ENCODE measurements at regions not wholly inside any gene's neighbourhood (a gene's known extent, or its start where the extent isn't known, plus 50 kb on each side); places are given as distances from the start of the nearest gene placed in this dataset.
"Not testable (repeated sequence)": the region's sequence is repeated elsewhere in the genome, so short reads cannot be mapped to it uniquely, and the experiment has no call there.

DNA sequence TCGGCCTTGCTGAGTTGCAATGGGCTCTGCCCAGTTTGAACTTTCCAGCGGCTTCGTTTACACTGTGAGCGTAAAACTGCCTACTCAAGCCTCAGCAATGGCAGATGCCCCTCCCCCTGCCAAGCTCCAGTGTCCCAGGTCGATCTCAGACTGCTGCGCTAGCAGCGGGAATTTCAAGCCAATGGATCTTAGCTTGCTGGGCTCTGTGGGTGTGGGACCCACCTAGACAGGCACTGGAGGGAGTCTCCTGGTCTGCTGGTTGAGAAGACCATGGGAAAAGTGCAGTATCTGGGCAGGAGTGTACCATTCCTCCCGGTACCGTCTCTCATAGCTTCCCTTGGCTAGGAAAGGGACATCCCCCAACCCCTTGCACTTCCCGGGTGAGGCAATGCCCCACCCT is 88.2 kb downstream of the KLHL28 start:
- no peak for DNase-seq (ENCODE audit: insufficient read length, low spot score)
- no peak for FAIRE-seq

DNA sequence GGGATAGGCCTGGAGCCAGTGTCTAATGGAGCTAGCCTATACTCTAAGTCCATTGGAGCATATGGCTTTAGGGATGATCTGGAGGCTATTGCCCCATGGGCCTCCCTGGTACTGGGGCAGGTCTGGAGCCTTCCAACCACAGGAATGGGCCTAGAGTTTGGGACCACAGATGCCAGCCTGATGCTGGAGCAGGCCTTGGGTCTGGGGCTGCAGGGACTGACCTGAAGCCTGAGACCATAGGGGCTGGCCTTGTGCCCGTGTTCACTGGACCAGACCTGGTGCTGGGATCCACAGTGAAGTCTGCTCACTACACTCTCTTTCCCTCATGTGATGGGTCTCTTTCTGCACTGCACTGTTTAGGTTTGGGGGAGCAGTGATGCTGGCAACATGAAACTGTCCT is 95.0 kb downstream of the KLHL28 start:
- FAIRE-seq (no peak), DNase-seq (ENCODE audit: insufficient read length, low spot score) (no peak)

DNA sequence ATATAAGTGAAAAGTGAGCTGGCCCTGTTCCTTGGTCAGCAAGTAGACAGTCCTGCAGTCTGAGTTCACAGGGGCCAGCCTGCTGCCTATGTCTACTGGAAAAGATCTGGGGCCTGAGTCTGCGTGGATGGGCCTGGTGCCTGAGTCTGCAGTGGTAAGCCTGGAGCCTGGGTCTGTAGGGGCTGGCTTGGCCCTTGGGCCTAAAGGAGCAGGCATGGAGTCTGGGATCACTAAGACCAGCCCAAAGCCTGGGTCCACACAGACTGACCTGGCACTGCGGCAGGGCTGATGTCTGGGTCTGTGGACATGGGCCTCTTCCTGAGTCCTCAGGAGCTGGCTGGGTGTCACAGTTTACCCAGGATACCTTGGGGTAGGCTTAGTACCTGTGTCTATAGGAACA is 95.4 kb downstream of the KLHL28 start:
- DNase-seq (ENCODE audit: insufficient read length, low spot score) = no peak
- no peak for FAIRE-seq

DNA sequence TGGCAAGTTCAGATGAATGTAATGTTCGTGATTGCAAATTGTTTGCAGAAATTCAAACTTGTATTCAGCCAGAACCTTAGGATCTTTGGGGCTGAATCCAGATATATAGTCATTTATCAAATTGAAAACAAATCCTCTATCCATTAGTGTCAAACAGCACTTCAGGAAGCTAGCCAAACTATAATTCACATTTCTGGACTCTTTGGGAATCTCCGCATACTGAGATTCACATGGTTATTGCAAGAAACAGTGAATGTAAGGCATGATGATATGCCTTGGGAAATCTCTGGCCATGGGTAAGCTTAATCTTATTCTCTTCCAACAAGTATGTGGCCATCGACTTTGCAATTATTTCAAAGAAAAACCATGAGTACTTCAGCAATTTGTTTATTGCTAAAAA is 98.5 kb downstream of the KLHL28 start:
- FAIRE-seq (no peak), DNase-seq (ENCODE audit: insufficient read length, low spot score) (no peak)

DNA sequence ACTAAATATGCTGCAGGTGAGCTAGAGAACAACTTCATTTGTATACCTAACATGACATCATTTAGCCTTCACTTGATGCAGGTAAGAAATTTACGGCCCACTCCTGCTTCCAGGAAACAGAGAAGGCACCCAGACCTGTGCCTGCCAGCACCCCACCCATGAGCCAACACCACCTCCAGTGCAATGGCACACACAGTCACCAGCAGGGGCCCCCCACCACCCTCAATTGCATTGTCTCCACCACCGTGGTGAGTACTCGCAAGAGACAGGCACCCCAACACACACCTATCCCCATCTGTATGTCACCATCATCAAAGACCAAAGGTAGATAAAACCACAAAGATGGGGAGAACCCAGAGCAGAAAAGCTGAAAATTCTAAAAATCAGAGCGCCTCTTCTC is 107.6 kb downstream of the KLHL28 start:
- no peak for FAIRE-seq

DNA sequence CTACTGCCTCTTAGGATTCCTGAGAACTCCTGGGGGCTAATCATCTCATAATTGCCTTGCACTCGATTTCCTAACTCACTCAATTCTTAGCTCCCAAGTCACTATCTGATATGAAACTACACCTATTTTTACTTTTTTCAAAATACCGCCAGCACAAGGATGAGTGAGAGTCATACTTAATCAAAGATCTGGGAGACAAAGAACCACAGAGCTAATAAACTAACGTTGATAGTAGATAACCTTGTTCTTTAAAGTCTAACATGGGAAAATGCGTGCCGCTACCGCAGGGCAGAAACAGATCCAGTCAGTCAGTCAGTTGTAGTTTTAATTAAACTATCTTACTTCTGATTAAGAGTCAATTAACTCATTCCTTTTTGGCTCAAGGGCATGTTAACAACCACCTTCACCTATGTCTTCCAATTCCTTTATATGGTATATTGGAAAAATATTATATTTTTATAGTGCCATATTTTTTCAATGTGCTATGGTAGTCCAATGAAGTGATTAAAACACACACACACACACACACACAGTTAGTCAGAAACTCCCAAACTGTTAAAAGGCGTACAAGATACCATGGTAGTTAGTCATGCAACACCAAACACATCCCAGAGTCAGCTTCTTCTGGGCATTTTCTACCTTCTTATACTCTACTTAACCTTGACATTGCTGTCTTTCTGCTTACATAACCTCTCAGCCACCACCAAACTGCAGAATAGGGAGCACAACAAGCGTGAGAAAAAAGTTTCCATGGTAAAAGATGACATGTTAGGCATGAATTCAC is 114.0 kb downstream of the KLHL28 start:
- no peak for DNase-seq (ENCODE audit: insufficient read length, low spot score)
- FAIRE-seq = no peak

More for the DNA sequence above, 107.6 kb downstream of the KLHL28 start:
- no peak for DNase-seq (ENCODE audit: insufficient read length, low spot score)

DNA sequence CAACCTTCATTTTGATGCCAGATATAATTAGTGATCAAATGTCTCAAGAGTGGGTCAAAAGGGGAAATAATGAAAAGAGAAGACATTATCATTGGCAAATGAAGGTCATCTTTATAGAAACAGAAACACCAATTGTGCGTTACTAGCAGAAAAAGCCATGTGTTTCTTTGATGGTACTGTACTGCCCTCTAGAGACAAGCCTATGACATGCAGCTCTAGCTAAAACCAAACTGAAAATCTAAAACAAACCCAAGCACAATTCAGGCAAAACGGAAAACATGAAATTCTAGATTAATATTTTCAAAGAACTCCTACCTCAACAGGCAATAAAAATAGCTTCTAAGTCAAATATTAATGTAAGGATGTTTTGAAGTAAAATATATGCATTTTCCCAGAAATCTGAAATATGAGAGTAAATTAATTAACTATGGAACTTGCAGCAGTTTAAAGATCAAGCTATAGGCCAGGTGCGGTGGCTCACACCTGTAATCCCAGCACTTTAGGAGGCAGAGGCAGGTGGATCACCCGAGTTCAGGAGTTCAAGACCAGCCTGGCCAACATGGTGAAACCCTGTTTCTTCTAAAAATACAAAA is 115.4 kb downstream of the KLHL28 start:
- FAIRE-seq = no peak
- peak; percentile 34 for DNase-seq (ENCODE audit: insufficient read length, low spot score)

DNA sequence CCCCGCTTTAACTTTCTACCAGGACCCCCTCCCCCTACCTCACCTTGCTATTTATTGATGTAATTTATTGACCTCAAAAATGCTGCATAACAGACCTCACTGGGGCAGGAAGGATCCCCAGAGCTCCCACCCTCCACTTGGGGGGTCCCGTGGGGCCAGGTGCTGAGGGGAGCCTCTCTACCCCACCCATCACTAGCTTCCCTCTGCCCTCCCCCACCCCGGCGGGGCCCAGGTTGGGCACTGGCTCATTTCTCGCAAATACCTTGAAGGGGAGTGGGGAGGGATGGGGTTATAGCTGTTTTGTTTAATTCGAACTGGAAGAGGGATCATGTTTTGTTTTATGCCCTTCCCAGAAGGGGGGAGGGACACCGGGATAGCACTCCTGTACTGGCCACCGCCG is 125.8 kb downstream of the KLHL28 start:
- DNase-seq (ENCODE audit: insufficient read length, low spot score); FAIRE-seq: not testable (repeated sequence)

DNA sequence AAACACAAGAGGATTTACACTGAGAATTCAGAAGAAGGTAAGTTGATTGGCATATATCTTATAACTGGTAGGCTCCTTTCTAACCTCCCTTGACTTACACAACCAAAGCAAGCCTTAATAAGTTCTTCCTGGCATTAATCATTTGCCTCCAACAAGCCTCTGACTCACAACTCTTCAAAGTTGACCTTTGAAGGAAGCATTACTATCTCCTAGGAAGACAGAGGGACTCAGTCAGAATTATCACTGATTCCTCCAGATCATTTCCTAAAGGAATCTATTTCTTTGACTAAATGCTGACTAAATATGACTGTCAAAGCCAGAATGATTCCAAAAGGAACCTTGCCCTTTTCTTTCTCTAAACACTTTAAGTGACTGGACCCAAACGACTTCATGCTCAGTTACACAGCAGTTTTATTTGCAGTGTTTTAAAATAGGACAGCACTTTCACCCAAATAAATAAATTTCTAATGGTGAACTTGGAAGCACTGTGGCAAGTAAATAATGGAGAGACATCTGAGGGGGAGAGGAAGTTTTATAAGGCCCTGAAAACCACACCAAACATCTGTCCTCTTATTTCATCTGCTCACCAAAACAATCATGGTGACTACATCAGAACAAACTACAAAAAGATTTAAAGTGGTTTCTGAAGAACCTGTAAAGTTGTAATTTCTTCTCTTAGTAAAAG is 128.2 kb downstream of the KLHL28 start:
- FAIRE-seq (no peak), DNase-seq (ENCODE audit: insufficient read length, low spot score) (no peak)

DNA sequence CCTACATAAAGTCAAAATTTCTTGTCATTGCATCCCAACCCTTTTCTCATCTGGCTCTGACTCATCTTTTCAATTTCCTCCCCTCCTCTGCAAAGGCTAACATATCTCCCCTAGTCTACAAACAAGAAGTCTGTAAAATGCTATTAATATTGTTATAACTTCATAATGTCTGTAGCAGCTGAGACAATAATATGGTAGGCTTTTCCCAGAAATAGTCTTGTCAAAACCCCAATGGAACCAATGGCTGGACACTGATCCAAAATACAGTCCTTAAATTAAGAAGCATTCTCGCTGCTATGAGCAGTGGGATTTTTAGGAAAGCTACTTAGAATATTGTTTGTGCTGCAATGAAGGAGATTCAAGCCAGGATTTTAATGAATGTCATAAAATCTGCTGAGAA is 131.4 kb downstream of the KLHL28 start:
- no peak for FAIRE-seq
- DNase-seq (ENCODE audit: insufficient read length, low spot score) = no peak

DNA sequence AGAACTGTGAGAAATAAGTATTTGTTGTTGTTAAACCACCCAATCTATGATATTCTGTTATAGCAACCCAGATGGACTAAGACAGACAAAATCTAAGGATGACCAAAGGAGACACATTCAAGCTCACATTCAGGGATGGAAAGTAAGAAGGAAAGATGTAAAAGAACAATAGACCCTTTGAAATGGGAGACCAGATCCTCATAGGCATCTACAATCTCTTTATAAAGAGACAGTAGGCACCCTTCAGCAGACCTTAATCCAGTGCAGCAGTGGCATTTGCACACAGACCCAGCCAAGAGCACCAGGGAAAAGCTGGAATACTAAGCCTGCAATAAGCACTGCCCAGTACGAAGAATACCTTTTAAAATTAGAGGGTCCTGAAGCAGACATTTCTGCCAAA is 132.7 kb downstream of the KLHL28 start:
- no peak for DNase-seq (ENCODE audit: insufficient read length, low spot score)
- FAIRE-seq = no peak

DNA sequence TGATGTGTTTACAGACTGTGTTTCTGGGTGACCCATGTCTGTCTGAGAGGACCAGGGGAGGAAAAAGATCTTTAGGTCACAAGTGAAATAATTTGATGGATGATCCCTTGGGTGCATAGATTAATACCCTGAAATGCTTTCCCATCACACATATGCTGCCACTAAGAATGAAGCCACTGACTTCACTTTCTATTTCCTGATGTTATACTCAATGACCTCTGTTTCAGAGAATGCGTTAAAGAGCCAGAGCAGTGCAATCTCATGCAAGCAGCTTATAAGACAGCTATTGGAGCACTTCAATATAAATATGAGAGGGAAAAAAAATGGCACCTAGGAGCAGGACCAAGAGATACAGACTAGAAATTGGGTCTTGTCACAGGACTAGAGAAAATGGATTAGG is 133.7 kb downstream of the KLHL28 start:
- DNase-seq (ENCODE audit: insufficient read length, low spot score) (no peak), FAIRE-seq (no peak)

DNA sequence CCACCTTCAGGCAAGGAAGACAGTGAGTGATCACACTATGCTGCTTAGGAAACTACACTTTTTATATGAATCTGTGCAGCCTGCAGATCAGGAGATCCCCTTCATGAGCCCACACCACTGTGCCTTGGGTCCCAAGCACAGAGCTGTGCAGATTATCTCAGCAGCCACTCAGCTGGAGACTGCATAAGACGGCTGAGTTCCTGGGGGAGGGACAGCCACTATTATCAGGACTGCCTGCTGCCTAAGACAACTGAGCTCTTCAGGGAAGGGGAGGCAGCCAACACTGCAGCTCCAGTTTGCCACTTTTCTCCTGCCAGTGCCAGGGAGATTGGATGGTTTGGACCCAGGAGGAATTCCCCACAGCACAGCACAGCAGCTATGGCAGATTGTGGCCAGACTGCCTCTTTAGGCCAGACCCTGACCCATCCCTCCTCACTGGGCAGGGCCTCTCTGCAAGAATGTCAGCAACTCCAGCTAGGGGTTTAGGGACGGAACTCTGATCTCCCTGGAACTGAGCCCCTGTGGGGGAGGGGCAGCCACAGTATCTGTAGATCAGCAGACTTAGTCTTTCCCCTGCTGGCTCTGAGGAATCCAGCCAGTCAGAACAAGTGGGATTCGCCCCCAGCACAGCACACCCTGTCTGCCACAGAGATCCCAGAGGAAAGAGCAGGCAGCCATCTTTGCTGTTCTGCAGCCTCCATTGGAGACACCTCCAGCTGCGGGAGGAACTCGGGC is 141.3 kb downstream of the KLHL28 start:
- FAIRE-seq = no peak
- DNase-seq (ENCODE audit: insufficient read length, low spot score) = no peak

DNA sequence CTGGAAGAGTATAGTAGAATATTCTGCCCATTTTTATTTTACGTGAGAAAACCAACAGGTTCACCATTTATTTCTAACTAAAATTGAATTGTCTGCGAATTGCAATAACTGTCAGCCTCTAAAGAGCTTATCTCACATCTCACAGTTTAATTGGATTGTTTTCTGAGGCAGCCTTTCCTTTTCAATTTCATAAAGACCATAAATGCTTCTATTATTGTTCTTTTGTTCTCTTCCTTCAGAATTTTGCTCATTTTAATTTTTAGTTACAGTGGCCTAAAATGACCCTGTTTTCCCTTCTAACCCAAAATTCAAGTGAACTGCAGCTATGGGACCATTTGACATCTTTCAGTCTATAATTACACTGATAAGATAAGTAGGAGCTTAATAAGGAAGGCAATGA is 147.6 kb downstream of the KLHL28 start:
- FAIRE-seq = no peak
- DNase-seq (ENCODE audit: insufficient read length, low spot score) = no peak

DNA sequence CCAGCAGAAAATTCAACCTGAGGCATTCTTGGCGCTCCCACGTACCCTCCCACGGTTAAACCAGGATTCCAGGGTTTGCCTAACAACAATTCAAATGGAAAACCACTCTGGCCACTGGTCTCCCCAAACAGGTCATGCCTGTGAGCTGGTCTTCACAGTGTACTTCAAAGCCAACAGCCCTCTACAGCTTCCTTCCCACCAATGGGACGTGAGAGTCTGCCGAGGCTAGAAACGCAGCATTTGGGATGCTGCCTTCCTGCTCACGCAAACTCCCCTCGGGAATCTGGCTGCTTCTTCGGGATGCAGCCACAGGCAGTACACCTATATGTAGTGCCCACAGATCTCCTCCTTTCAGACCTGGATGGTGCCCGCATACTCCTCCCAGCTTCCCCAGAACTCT is 149.1 kb downstream of the KLHL28 start:
- FAIRE-seq (no peak), DNase-seq (ENCODE audit: insufficient read length, low spot score) (no peak)

DNA sequence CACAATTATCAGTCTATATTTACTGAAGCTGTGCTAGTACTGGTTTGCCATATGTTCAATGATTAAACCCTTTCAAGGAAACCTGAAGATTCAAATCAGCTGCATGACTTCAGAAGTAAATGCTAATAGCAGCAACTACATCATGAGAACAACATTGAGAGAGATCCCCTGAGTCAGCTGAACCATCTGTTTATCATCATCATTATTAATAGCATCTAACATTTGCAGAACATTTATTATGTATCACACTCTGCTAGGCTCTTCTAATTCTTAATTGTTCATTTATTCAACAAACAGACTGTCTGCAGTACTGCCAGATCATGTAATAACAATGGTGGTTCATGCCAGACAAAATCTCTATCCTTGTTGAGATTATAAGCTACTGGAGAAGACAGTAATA is 157.4 kb downstream of the KLHL28 start:
- DNase-seq (ENCODE audit: insufficient read length, low spot score) = no peak
- FAIRE-seq = no peak

DNA sequence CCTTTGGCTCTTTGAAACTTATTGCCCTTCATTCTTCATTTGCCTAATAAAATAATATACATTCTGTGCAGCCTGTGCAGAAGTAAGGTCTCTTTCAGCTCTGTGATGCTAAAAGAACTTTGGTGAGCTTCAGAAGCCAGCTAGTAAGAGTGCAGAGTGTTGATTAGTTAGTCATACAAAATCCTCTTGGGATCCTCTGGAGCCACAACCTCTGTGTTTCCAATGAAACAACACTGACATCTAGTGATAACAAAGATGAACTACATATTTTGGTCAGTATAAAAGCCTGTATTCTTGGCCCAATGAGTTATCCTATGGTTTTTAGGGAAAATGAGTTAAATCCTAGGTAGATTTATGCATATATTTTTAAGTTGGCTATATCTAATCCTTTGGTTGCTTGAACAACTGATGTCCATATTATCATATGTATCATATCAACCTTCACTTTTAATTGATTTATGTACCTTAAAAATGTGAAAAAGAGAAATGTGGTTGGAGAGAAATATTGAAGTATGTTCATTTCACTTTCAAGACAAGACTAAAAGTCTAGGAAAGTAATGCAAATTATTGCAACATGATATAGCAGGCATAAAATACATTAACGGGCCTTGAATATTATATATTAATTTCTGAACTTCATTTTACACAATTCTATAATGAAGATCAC is 158.4 kb downstream of the KLHL28 start:
- peak; percentile 41 for DNase-seq (ENCODE audit: insufficient read length, low spot score)
- FAIRE-seq = no peak

DNA sequence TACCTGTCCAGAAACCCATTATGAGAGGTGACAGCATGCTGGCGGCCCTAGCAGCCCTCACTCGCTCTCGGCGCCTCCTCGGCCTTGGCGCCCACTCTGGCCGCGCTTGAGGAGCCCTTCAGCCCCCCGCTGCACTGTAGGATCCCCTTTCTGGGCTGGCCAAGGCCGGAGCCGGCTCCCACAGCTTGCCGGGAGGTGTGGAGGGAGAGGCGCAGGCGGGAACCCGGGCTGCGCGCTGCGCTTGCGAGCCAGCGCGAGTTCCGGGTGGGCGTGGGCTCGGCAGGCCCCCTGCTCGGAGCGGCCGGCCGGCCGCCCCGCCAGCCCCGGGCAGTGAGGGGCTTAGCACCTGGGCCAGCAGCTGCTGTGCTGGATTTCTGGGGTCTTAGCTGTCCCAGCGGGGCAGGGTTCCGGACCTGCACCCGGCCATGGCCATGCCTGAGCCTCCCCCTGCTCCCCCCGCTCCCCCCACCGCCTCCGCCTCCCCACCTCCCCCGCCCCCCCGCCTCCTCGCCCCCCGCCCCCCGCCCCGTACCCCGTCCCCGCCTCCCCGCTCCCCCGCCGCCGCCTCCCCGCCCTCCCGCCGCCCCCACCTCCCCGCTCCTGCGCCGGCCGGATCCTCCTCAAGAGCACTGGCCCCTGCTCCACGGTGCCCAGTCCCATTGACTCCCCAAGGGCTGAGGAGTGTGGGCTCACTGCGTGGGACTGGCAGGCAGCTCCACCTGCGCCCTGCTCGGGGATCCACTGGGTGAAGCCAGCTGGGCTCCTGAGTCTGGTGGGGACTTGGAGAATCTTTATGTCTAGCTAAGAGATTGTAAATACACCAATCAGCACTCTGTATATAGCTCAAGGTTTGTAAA is 163.1 kb downstream of the KLHL28 start:
- no peak for FAIRE-seq

DNA sequence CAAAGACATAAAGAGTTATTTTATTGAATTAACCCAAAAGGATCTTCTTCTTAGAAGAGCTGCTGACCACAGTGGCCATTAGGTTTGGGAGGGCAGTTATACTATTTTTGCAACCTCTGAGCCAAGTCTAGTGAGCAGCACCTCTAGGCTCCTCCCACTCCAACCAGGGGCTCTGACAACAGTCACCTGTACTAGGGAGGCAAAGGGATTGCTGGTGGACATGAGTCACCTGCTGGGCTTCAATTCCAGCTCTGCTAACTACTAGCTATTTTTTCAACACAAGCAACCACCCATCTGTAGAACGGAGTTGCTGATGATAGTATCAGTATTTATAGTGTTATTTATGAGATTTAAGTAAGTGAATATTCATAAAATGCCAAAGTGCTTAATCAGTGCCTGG is 166.0 kb downstream of the KLHL28 start:
- FAIRE-seq = no peak
- DNase-seq (ENCODE audit: insufficient read length, low spot score) = no peak

More for the DNA sequence above, 163.1 kb downstream of the KLHL28 start:
- no peak for DNase-seq (ENCODE audit: insufficient read length, low spot score)

DNA sequence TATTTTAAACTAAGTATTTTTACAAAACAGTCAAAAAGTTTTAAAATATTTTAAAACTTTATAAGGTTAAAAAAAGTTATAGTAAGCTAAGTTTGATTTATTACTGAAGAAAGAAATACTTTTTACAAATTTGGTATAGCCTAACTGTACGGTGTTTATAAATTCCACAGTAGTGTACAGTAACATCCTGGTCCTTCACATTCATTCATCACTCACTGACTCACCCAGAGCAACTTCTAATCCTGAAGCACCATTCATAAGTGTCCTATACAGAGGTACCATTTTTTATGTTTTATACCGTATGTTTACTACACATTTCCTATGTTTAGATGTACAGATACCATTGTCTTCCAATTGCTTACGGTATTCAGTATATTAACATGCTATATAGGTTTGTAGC is 170.0 kb downstream of the KLHL28 start:
- FAIRE-seq = no peak
- DNase-seq (ENCODE audit: insufficient read length, low spot score) = no peak

Measured in HTR-8/SVneo (cell line).